ENCODE measurements at regions not wholly inside any gene's neighbourhood (a gene's known extent, or its start where the extent isn't known, plus 50 kb on each side); places are given as distances from the start of the nearest gene placed in this dataset.

GRCh38 chr3:10682692-10683091 lies 133.3 kb upstream of the SLC6A11 start:
- Histone ChIP-seq H3K9me3 (no peaks in the 10 kb centered on the region), H3K36me3 (replicated peaks in 1 of 2; ENCODE audit: control insufficient read depth in 1 of 2, insufficient read depth in 2 of 2, low read length in 1 of 2) (no peaks in the 10 kb centered on the region), H3K9me2 (no peaks in the 10 kb centered on the region), H3K79me2 (ENCODE audit: insufficient read depth) (no peaks in the 10 kb centered on the region), H3K9ac (no peak overlapping the region), H3K27me3 (ENCODE audit: insufficient read depth) (no peaks in the 10 kb centered on the region), H3F3A (replicated peaks; ENCODE audit: insufficient read depth) (no peaks in the 10 kb centered on the region), H3K27ac (ENCODE audit: low read depth in 2 of 2, low read length in 1 of 2) (no peak overlapping the region), H3K4me2 (no peak overlapping the region), H4K20me1 (ENCODE audit: insufficient read depth) (no peaks in the 10 kb centered on the region), H3K4me1 (ENCODE audit: control insufficient read depth in 1 of 2, insufficient read depth in 2 of 2, low read depth in 1 of 2, low read length in 1 of 2) (no peaks in the 10 kb centered on the region), H3K4me3 (ENCODE audit: low read depth in 2 of 2, low read length in 1 of 2) (no peak overlapping the region), H2AFZ (ENCODE audit: low read depth) (no peak overlapping the region)
- DNase-seq: no peak
- ChIA-PET POLR2A (no interaction called here), CTCF (no interaction called here)
- 22% methylated on average over 4 of the region's 4 CpGs for WGBS (ENCODE audit: low lambda C conversion rate)
- TF ChIP-seq, protein P1, sequence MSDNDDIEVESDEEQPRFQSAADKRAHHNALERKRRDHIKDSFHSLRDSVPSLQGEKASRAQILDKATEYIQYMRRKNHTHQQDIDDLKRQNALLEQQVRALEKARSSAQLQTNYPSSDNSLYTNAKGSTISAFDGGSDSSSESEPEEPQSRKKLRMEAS (IDR thresholded peaks at IDR 0.05; ENCODE audit: low read depth): no peak
- no peak for TF ChIP-seq FOXJ3 (CRISPR knock-in tag; IDR thresholded peaks at IDR 0.05)
- no peak for TF ChIP-seq TAF1 (IDR thresholded peaks at IDR 0.05; ENCODE audit: borderline replicate concordance, low read depth, low read length)
- TF ChIP-seq EP300 (IDR thresholded peaks at IDR 0.05; ENCODE audit: borderline replicate concordance in 1 of 2, low read depth in 1 of 2, low read length in 1 of 2): no peak
- no peak for TF ChIP-seq RCOR1 (IDR thresholded peaks at IDR 0.05; ENCODE audit: low read length)
- TF ChIP-seq TEAD4 (IDR thresholded peaks at IDR 0.05; ENCODE audit: borderline replicate concordance, insufficient read depth): no peak
- no peak for TF ChIP-seq GABPA (IDR thresholded peaks at IDR 0.05; ENCODE audit: low read depth)
- TF ChIP-seq PBX3 (IDR thresholded peaks at IDR 0.05): no peak
- no peak for TF ChIP-seq IRF3 (IDR thresholded peaks at IDR 0.05; ENCODE audit: low read depth, low read length)
- TF ChIP-seq EZH2phosphoT487 (IDR thresholded peaks at IDR 0.05; ENCODE audit: borderline replicate concordance, low read depth): no peak
- no peak for TF ChIP-seq MXI1 (IDR thresholded peaks at IDR 0.05; ENCODE audit: low read depth, low read length)
- TF ChIP-seq FOSL2 (IDR thresholded peaks at IDR 0.05; ENCODE audit: borderline replicate concordance, low read depth): no peak
- TF ChIP-seq JUND (IDR thresholded peaks at IDR 0.05): no peak
- TF ChIP-seq NFIC (IDR thresholded peaks at IDR 0.05; ENCODE audit: borderline replicate concordance): no peak

DNA sequence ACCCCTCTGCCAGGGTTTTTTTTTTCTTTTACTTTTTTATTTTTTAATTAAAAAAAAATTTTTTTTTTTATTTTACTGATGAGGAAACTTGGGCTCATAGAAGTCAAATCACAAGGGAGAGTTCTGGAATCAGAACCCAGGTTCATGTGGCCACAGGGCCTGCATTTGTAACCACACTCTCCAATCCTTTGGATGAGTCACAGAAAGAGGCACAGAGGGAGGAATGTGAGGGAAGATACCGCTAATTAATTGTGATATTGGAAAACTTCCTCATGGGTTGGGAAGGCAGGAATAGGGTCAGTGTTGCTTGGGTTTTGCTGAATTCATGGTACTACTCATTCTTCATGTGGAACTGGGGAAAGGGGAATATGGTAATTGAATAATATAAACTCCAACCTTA lies 132.9 kb upstream of the SLC6A11 start:
- DNase-seq: no peak
- no peaks in the 10 kb centered on the region for H3K9me2 ChIP-seq
- H3K4me2 ChIP-seq: no peak overlapping the region
- H3K4me3 ChIP-seq (ENCODE audit: low read depth in 2 of 2, low read length in 1 of 2): no peak overlapping the region
- H3K4me1 ChIP-seq (ENCODE audit: control insufficient read depth in 1 of 2, insufficient read depth in 2 of 2, low read depth in 1 of 2, low read length in 1 of 2): no peaks in the 10 kb centered on the region
- no peak overlapping the region for H3K27ac ChIP-seq (ENCODE audit: low read depth in 2 of 2, low read length in 1 of 2)
- no peaks in the 10 kb centered on the region for H4K20me1 ChIP-seq (ENCODE audit: insufficient read depth)
- H3F3A ChIP-seq (replicated peaks; ENCODE audit: insufficient read depth): no peaks in the 10 kb centered on the region
- H3K36me3 ChIP-seq (replicated peaks in 1 of 2; ENCODE audit: control insufficient read depth in 1 of 2, insufficient read depth in 2 of 2, low read length in 1 of 2): no peaks in the 10 kb centered on the region
- CTCF ChIA-PET: interaction anchor here (0.7 kb wide), 1 partner anchor 27 kb away, joined by 3 read pairs; no protein-coding TSS in a partner anchor
- H2AFZ ChIP-seq (ENCODE audit: low read depth): no peak overlapping the region
- H3K79me2 ChIP-seq (ENCODE audit: insufficient read depth): no peaks in the 10 kb centered on the region
- POLR2A ChIA-PET: no interaction called here
- no peak overlapping the region for H3K9ac ChIP-seq
- H3K27me3 ChIP-seq (ENCODE audit: insufficient read depth): no peaks in the 10 kb centered on the region
- TF ChIP-seq POLR2AphosphoS5 (IDR thresholded peaks at IDR 0.05; ENCODE audit: low read depth, low read length) (no peak), PBX3 (IDR thresholded peaks at IDR 0.05) (no peak), YY1 (IDR thresholded peaks at IDR 0.05; ENCODE audit: low read depth) (no peak), FOSL2 (IDR thresholded peaks at IDR 0.05; ENCODE audit: borderline replicate concordance, low read depth) (no peak)
- 4% methylated on average over 1 of the region's 1 CpG for whole genome bisulfite sequencing (ENCODE audit: low lambda C conversion rate)
- no peaks in the 10 kb centered on the region for H3K9me3 ChIP-seq
